ENCODE measurements at regions not wholly inside any gene's neighbourhood (a gene's known extent, or its start where the extent isn't known, plus 50 kb on each side); places are given as distances from the start of the nearest gene placed in this dataset.

GRCh38 chr18:39751921-39752320 is 2186.3 kb upstream of the CELF4 start:
- Histone ChIP-seq H3K4me1 (ENCODE audit: insufficient read depth, low read length) (no peaks in the 10 kb centered on the region), H3K27ac (ENCODE audit: low read depth, low read length) (no peak overlapping the region)
- WGBS = 95% methylated on average over 4 of the region's 4 CpGs

GRCh38 chr18:39751161-39751560 is 2185.6 kb upstream of the CELF4 start:
- H3K36me3 ChIP-seq (ENCODE audit: insufficient read depth, low read length) = peaks cover 19% of the 10 kb centered on the region
- no peaks in the 10 kb centered on the region for H3K27me3 ChIP-seq (ENCODE audit: insufficient read depth, low read length)
- H3K4me1 ChIP-seq (ENCODE audit: insufficient read depth, low read length) = no peaks in the 10 kb centered on the region
- no peak overlapping the region for H3K4me3 ChIP-seq (ENCODE audit: low read length)
- WGBS = 100% methylated on average over 1 of the region's 1 CpG
- H3K27ac ChIP-seq (ENCODE audit: low read depth, low read length) = no peak overlapping the region
- peaks cover 26% of the 10 kb centered on the region for H3K9me3 ChIP-seq (ENCODE audit: insufficient read depth, low read depth, low read length)
- H3K9ac ChIP-seq (ENCODE audit: low read depth, low read length) = no peak overlapping the region

More at GRCh38 chr18:39751921-39752320, 2186.3 kb upstream of the CELF4 start:
- Histone ChIP-seq H3K9ac (ENCODE audit: low read depth, low read length) (no peak overlapping the region), H3K4me3 (ENCODE audit: low read length) (no peak overlapping the region), H3K36me3 (ENCODE audit: insufficient read depth, low read length) (peaks cover 19% of the 10 kb centered on the region), H3K9me3 (ENCODE audit: insufficient read depth, low read depth, low read length) (peaks cover 26% of the 10 kb centered on the region), H3K27me3 (ENCODE audit: insufficient read depth, low read length) (no peaks in the 10 kb centered on the region)

GRCh38 chr18:39749154-39749553 is 2183.6 kb upstream of the CELF4 start:
- Histone ChIP-seq H3K27me3 (ENCODE audit: insufficient read depth, low read length) (no peaks in the 10 kb centered on the region), H3K4me1 (ENCODE audit: insufficient read depth, low read length) (no peaks in the 10 kb centered on the region), H3K4me3 (ENCODE audit: low read length) (no peak overlapping the region), H3K9me3 (ENCODE audit: insufficient read depth, low read depth, low read length) (peaks cover 26% of the 10 kb centered on the region), H3K27ac (ENCODE audit: low read depth, low read length) (no peak overlapping the region), H3K9ac (ENCODE audit: low read depth, low read length) (no peak overlapping the region), H3K36me3 (ENCODE audit: insufficient read depth, low read length) (peaks cover 19% of the 10 kb centered on the region)
- 95% methylated on average over 2 of the region's 2 CpGs for WGBS

GRCh38 chr18:39748727-39749126 is 2183.1 kb upstream of the CELF4 start:
- no peaks in the 10 kb centered on the region for H3K27me3 ChIP-seq (ENCODE audit: insufficient read depth, low read length)
- WGBS = 94% methylated on average over 2 of the region's 2 CpGs
- no peak overlapping the region for H3K4me3 ChIP-seq (ENCODE audit: low read length)
- H3K9me3 ChIP-seq (ENCODE audit: insufficient read depth, low read depth, low read length) = peaks cover 26% of the 10 kb centered on the region
- no peak overlapping the region for H3K9ac ChIP-seq (ENCODE audit: low read depth, low read length)
- H3K27ac ChIP-seq (ENCODE audit: low read depth, low read length) = no peak overlapping the region
- peaks cover 19% of the 10 kb centered on the region for H3K36me3 ChIP-seq (ENCODE audit: insufficient read depth, low read length)
- H3K4me1 ChIP-seq (ENCODE audit: insufficient read depth, low read length) = no peaks in the 10 kb centered on the region

- H3K36me3 ChIP-seq (ENCODE audit: insufficient read depth, low read length) = peaks cover 19% of the 10 kb centered on the region
- H3K27ac ChIP-seq (ENCODE audit: low read depth, low read length) = no peak overlapping the region
- no peak overlapping the region for H3K9ac ChIP-seq (ENCODE audit: low read depth, low read length)
- WGBS = 98% methylated on average over 4 of the region's 4 CpGs
- no peaks in the 10 kb centered on the region for H3K4me1 ChIP-seq (ENCODE audit: insufficient read depth, low read length)
- H3K27me3 ChIP-seq (ENCODE audit: insufficient read depth, low read length) = no peaks in the 10 kb centered on the region
- no peak overlapping the region for H3K4me3 ChIP-seq (ENCODE audit: low read length)
- H3K9me3 ChIP-seq (ENCODE audit: insufficient read depth, low read depth, low read length) = peaks cover 26% of the 10 kb centered on the region
Observed at GRCh38 chr18:39746201-39746600, 2180.6 kb upstream of the CELF4 start.

GRCh38 chr18:39743463-39743862 is 2177.9 kb upstream of the CELF4 start:
- Histone ChIP-seq H3K27me3 (ENCODE audit: insufficient read depth, low read length) (no peaks in the 10 kb centered on the region), H3K36me3 (ENCODE audit: insufficient read depth, low read length) (no peaks in the 10 kb centered on the region), H3K4me1 (ENCODE audit: insufficient read depth, low read length) (no peaks in the 10 kb centered on the region), H3K9ac (ENCODE audit: low read depth, low read length) (no peak overlapping the region), H3K4me3 (ENCODE audit: low read length) (no peak overlapping the region), H3K27ac (ENCODE audit: low read depth, low read length) (no peak overlapping the region), H3K9me3 (ENCODE audit: insufficient read depth, low read depth, low read length) (peaks cover 2% of the 10 kb centered on the region; the same call in 1 of the 2 replicates)

GRCh38 chr18:39741755-39742466 is 2176.3 kb upstream of the CELF4 start:
- Histone ChIP-seq H3K4me1 (ENCODE audit: insufficient read depth, low read length) (no peaks in the 10 kb centered on the region), H3K4me3 (ENCODE audit: low read length) (no peak overlapping the region), H3K9me3 (ENCODE audit: insufficient read depth, low read depth, low read length) (no peaks in the 10 kb centered on the region), H3K27ac (ENCODE audit: low read depth, low read length) (no peak overlapping the region), H3K36me3 (ENCODE audit: insufficient read depth, low read length) (no peaks in the 10 kb centered on the region), H3K27me3 (ENCODE audit: insufficient read depth, low read length) (no peaks in the 10 kb centered on the region), H3K9ac (ENCODE audit: low read depth, low read length) (no peak overlapping the region)
- WGBS = 94% methylated on average over 8 of the region's 8 CpGs

- Histone ChIP-seq H3K27me3 (ENCODE audit: insufficient read depth, low read length) (no peaks in the 10 kb centered on the region), H3K36me3 (ENCODE audit: insufficient read depth, low read length) (no peaks in the 10 kb centered on the region), H3K9me3 (ENCODE audit: insufficient read depth, low read depth, low read length) (no peaks in the 10 kb centered on the region), H3K9ac (ENCODE audit: low read depth, low read length) (no peak overlapping the region), H3K4me1 (ENCODE audit: insufficient read depth, low read length) (no peaks in the 10 kb centered on the region), H3K4me3 (ENCODE audit: low read length) (no peak overlapping the region), H3K27ac (ENCODE audit: low read depth, low read length) (no peak overlapping the region)
- WGBS = 94% methylated on average over 3 of the region's 3 CpGs
Observed at GRCh38 chr18:39737869-39738268, 2172.3 kb upstream of the CELF4 start.

GRCh38 chr18:39732918-39733317 is 2167.3 kb upstream of the CELF4 start:
- Histone ChIP-seq H3K36me3 (ENCODE audit: insufficient read depth, low read length) (no peaks in the 10 kb centered on the region), H3K4me3 (ENCODE audit: low read length) (no peak overlapping the region), H3K9me3 (ENCODE audit: insufficient read depth, low read depth, low read length) (no peaks in the 10 kb centered on the region), H3K9ac (ENCODE audit: low read depth, low read length) (no peak overlapping the region), H3K27ac (ENCODE audit: low read depth, low read length) (no peak overlapping the region), H3K27me3 (ENCODE audit: insufficient read depth, low read length) (no peaks in the 10 kb centered on the region), H3K4me1 (ENCODE audit: insufficient read depth, low read length) (peaks cover 21% of the 10 kb centered on the region)
- 93% methylated on average over 2 of the region's 2 CpGs for WGBS

- no peaks in the 10 kb centered on the region for H3K36me3 ChIP-seq (ENCODE audit: insufficient read depth, low read length)
- H3K4me3 ChIP-seq (ENCODE audit: low read length) = no peak overlapping the region
- H3K4me1 ChIP-seq (ENCODE audit: insufficient read depth, low read length) = peaks cover 21% of the 10 kb centered on the region
- no peaks in the 10 kb centered on the region for H3K27me3 ChIP-seq (ENCODE audit: insufficient read depth, low read length)
- no peak overlapping the region for H3K9ac ChIP-seq (ENCODE audit: low read depth, low read length)
- no peaks in the 10 kb centered on the region for H3K9me3 ChIP-seq (ENCODE audit: insufficient read depth, low read depth, low read length)
- H3K27ac ChIP-seq (ENCODE audit: low read depth, low read length) = no peak overlapping the region
Observed at GRCh38 chr18:39730606-39731005, 2165.0 kb upstream of the CELF4 start.

GRCh38 chr18:39724652-39725051 is 2159.1 kb upstream of the CELF4 start:
- H3K4me3 ChIP-seq (ENCODE audit: low read length) = no peak overlapping the region
- peaks cover 7% of the 10 kb centered on the region; the same call in 1 of the 2 replicates for H3K4me1 ChIP-seq (ENCODE audit: insufficient read depth, low read length)
- H3K27me3 ChIP-seq (ENCODE audit: insufficient read depth, low read length) = no peaks in the 10 kb centered on the region
- no peak overlapping the region for H3K27ac ChIP-seq (ENCODE audit: low read depth, low read length)
- no peak overlapping the region for H3K9ac ChIP-seq (ENCODE audit: low read depth, low read length)
- H3K9me3 ChIP-seq (ENCODE audit: insufficient read depth, low read depth, low read length) = no peaks in the 10 kb centered on the region
- H3K36me3 ChIP-seq (ENCODE audit: insufficient read depth, low read length) = no peaks in the 10 kb centered on the region

- WGBS = no CpG with 5 or more reads among the region's 1 CpG
- no peaks in the 10 kb centered on the region for H3K36me3 ChIP-seq (ENCODE audit: insufficient read depth, low read length)
- no peak overlapping the region for H3K27ac ChIP-seq (ENCODE audit: low read depth, low read length)
- H3K4me3 ChIP-seq (ENCODE audit: low read length) = no peak overlapping the region
- no peaks in the 10 kb centered on the region for H3K27me3 ChIP-seq (ENCODE audit: insufficient read depth, low read length)
- H3K4me1 ChIP-seq (ENCODE audit: insufficient read depth, low read length) = no peaks in the 10 kb centered on the region
- H3K9me3 ChIP-seq (ENCODE audit: insufficient read depth, low read depth, low read length) = no peaks in the 10 kb centered on the region
- H3K9ac ChIP-seq (ENCODE audit: low read depth, low read length) = no peak overlapping the region
Observed at GRCh38 chr18:39721712-39722111, 2156.1 kb upstream of the CELF4 start.
